Upper lobe of left lung (tissue), 4 donors: ENCODE measurements at regions not wholly inside any gene's neighbourhood (a gene's known extent, or its start where the extent isn't known, plus 50 kb on each side); places are given as distances from the start of the nearest gene placed in this dataset.

Experiments
- CTCF ChIP-seq, 6 experiments: fragments of 450-650 bp in 4 of 6; fragments of 200-600 bp in 2 of 6; sonication (generic) in 2 of 6; IDR thresholded peaks; one replicate each; pipeline ENCODE4 v1.5.1; 2016 to 2019; ENCODE audit warnings: antibody characterized with exemption in 6 of 6
- EP300 ChIP-seq, 4 donors: sonication (generic); formaldehyde crosslinking; IDR thresholded peaks; one replicate each; pipeline ENCODE4 v1.5.1; 2017; ENCODE audit warnings: antibody characterized with exemption in 4 of 4, control low read depth in 2 of 4
- POLR2AphosphoS5 ChIP-seq, 2 donors: sonication (generic); formaldehyde crosslinking; IDR thresholded peaks; one replicate each; pipeline ENCODE4 v1.5.1; 2017; ENCODE audit warnings: antibody characterized with exemption in 2 of 2

GRCh38 chr4:29711226-29711625 lies 1008.9 kb upstream of the PCDH7 start:
- TF ChIP-seq POLR2AphosphoS5 (IDR thresholded peaks at IDR 0.05), result no peak
- no peak for TF ChIP-seq EP300 (IDR thresholded peaks at IDR 0.05)
- TF ChIP-seq CTCF (IDR thresholded peaks at IDR 0.05), result no peak
